ENCODE measurements at regions not wholly inside any gene's neighbourhood (a gene's known extent, or its start where the extent isn't known, plus 50 kb on each side); places are given as distances from the start of the nearest gene placed in this dataset.

DNA sequence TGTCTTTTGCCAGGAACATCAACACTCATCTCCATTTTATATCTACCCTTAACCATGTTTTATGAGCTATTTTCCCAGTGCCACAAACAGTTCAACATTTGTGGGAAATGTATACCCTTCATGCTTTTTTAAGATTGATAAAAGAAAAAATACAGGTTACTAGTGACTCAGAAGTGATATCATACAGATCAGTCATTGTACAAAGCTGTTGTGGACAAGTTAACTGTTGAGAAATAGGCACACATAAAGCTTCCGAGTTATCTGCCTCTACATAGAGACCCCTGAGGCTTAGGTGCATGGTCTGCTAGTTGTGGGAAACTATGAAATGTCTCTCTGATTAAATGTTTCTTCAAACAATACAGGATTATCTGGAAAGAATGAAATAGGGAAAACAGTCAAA is 96.3 kb downstream of the LSM5 start:
- ChIA-PET POLR2A (ENCODE audit: low non-redundant PET) (no interaction called here), CTCF (no interaction called here)
- TF ChIP-seq, protein P1, sequence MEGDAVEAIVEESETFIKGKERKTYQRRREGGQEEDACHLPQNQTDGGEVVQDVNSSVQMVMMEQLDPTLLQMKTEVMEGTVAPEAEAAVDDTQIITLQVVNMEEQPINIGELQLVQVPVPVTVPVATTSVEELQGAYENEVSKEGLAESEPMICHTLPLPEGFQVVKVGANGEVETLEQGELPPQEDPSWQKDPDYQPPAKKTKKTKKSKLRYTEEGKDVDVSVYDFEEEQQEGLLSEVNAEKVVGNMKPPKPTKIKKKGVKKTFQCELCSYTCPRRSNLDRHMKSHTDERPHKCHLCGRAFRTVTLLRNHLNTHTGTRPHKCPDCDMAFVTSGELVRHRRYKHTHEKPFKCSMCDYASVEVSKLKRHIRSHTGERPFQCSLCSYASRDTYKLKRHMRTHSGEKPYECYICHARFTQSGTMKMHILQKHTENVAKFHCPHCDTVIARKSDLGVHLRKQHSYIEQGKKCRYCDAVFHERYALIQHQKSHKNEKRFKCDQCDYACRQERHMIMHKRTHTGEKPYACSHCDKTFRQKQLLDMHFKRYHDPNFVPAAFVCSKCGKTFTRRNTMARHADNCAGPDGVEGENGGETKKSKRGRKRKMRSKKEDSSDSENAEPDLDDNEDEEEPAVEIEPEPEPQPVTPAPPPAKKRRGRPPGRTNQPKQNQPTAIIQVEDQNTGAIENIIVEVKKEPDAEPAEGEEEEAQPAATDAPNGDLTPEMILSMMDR (conservative IDR thresholded peaks at IDR 0.05; ENCODE audit: low read depth) = no peak
- H3K27ac ChIP-seq = no peak overlapping the region
- DNase-seq (ENCODE audit: low spot score) = no peak

DNA sequence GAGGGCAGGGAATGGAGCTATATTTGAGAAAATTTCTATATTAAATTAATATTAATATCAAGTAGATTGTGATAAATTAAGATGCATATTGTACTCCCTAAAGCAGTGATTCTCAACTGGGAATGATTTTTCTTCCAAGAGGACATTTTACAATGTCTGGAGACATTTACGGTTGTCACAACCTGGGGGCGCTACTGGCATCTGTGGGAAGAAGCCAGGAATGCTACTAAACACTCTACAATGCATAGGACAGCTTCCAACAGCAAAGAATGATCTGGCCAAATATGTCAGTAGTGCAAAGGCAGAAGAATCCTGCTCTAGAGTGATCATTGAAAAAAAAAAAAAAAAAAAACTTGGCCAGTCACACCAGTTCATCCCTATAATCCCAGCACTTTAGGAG is 100.0 kb downstream of the LSM5 start:
- ChIA-PET POLR2A (ENCODE audit: low non-redundant PET) (no interaction called here), CTCF (interaction anchor here (0.7 kb wide), 1 partner anchor 89 kb away, joined by 5 read pairs; no protein-coding TSS in a partner anchor)
- TF ChIP-seq, protein P1 (conservative IDR thresholded peaks at IDR 0.05; ENCODE audit: low read depth) = no peak
- H3K27ac ChIP-seq = no peak overlapping the region
- no peak for DNase-seq (ENCODE audit: low spot score)

DNA sequence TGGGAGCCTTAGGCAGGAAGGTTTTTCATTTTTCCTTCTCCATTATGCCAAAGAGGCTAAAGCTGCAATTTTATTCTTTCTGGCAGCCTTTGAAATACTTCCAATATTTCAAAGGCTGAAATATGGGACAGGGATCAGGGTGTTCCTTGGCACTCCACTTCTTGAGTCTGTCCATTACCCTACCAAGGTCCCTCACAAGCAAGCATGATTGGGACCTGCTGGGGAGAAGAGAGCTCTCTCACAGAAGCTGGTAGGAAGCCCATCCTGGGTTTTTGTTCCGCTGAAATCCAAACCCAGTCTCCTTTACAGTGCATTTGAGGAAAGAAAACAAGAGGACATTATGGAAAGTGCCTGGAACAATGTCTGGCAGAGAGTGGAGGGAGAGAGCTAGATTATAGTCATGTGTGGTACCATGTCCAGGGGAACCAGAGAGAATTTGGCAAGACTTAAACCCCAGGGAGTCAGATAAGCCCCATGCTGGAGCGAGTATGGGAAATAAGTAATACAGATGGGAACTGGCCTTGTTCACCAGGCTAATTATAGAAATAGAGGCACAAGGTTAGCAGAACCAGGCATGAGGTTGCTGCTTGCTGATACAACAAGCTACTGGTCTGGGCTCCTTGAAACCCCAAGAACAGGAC is 104.7 kb downstream of the LSM5 start:
- TF ChIP-seq, protein P1 (conservative IDR thresholded peaks at IDR 0.05; ENCODE audit: low read depth) = no peak
- DNase-seq (ENCODE audit: low spot score) = no peak
- H3K27ac ChIP-seq = no peak overlapping the region
- CTCF ChIA-PET = interaction anchor here (0.6 kb wide), 2 partner anchors 53 to 179 kb away, joined by 3 read pairs; no protein-coding TSS in a partner anchor
- POLR2A ChIA-PET (ENCODE audit: low non-redundant PET) = no interaction called here

DNA sequence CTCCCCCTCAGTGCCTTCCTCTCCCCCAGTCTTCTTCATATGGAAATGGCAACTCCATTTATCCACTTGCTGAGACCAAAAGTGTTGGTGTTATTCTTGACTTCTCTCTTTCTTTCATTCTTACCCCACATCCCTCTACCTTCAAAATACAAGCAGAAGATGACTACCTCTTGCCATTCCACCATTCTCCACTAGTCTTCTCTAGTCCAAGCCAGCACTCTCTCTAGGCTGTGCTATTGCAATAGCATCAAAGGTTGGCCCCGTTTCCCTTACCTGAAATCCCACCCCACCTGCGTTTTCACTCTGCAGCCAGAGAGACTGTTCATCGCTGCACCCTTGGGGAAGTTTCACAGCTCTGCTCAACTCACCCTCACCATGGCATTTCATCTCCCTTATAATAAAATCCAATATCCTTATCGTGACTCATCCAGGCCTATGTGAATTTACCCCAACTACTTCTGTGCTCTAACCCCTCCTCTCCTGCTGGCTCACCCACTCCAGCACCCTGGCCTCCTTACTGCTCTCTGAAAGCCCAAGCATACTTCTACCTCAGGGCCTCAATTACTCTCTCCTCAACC is 109.1 kb downstream of the LSM5 start:
- TF ChIP-seq, protein P1 (conservative IDR thresholded peaks at IDR 0.05; ENCODE audit: low read depth) = no peak
- H3K27ac ChIP-seq = no peak overlapping the region
- CTCF ChIA-PET = interaction anchor here (1.9 kb wide), 1 partner anchor 171 kb away, joined by 8 read pairs; no protein-coding TSS in a partner anchor
- POLR2A ChIA-PET (ENCODE audit: low non-redundant PET) = no interaction called here
- DNase-seq (ENCODE audit: low spot score) = no peak

DNA sequence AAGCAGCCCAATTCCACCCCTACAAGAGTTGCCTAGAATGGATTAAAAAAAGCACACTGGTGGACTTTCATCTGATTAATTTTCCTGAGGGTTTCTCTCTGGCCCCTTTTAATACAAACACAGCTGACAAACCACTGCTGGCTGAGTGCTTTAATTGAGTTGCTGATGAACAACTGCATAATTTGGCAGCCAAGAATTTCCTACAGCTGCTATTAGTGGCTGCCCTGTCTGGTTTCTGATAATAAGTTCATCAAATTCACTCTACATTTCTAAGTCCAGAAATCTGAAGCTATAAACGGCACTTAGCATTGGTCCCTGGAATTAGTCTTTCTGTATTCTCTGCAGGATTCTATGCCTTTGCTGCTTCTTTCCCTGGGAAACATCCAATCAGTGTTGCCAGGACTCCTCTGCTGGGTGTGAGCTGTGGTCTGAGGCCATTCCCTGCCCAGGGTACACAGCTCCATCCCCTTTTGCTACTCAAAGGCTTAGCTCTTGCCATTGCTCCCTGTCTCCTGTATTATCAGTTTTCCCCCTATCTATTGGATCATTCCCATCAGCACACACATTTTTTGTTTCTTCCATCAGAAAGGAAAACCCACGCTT is 110.6 kb downstream of the LSM5 start:
- TF ChIP-seq, protein P1 (conservative IDR thresholded peaks at IDR 0.05; ENCODE audit: low read depth) = no peak
- no peak overlapping the region for H3K27ac ChIP-seq
- no peak for DNase-seq (ENCODE audit: low spot score)
- POLR2A ChIA-PET (ENCODE audit: low non-redundant PET) = no interaction called here
- CTCF ChIA-PET = interaction anchor here (1.9 kb wide), 1 partner anchor 169 kb away, joined by 8 read pairs; no protein-coding TSS in a partner anchor

DNA sequence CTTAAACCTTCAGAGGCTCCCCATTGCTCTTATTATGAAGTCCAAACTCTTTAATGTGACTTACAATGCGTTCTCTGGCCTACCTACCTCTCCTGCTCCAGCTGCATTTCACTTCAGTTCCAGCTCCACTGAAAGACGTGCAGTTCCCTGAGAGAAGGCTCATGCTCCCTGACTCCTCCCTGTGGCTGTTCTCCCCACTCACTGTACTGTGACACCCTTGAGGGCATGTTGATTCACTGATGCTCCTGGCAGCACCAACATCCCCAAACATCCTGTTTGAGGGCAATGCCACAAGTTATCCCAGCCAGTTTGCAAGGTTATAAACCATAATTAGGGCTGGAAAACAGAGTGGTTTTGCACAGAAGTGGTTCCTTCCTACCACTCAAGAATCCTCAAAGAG is 111.2 kb downstream of the LSM5 start:
- TF ChIP-seq, protein P1 (conservative IDR thresholded peaks at IDR 0.05; ENCODE audit: low read depth) = no peak
- no peak overlapping the region for H3K27ac ChIP-seq
- ChIA-PET POLR2A (ENCODE audit: low non-redundant PET) (no interaction called here), CTCF (interaction anchor here (1.9 kb wide), 1 partner anchor 169 kb away, joined by 8 read pairs; no protein-coding TSS in a partner anchor)
- peak; percentile 13 for DNase-seq (ENCODE audit: low spot score)
